DOHH2 (cell line): ENCODE measurements at regions not wholly inside any gene's neighbourhood (a gene's known extent, or its start where the extent isn't known, plus 50 kb on each side); places are given as distances from the start of the nearest gene placed in this dataset.
"Not testable (repeated sequence)": the region's sequence is repeated elsewhere in the genome, so short reads cannot be mapped to it uniquely, and the experiment has no call there.

ENCODE experiments used
- H3F3A ChIP-seq: fragments of 200-600 bp; sonication (generic), shearing (Covaris generic); 2 replicates; pipeline ENCODE4 v1.6.0; 2016; ENCODE audit warnings: antibody characterized with exemption, mild to moderate bottlenecking; ENCODE audit not compliant: control insufficient read depth, insufficient read depth
- H3K27ac ChIP-seq: fragments of 200-600 bp; sonication (generic); 2 replicates; pipeline ENCODE4 v1.5.1; 2014; ENCODE audit warnings: low read depth, mild to moderate bottlenecking, low read length, moderate library complexity
- H3K27me3 ChIP-seq: fragments of 200-600 bp; sonication (generic); 2 replicates; pipeline ENCODE4 v1.6.1; 2014; ENCODE audit warnings: mild to moderate bottlenecking, low read length, mixed read lengths; ENCODE audit not compliant: control insufficient read depth
- H3K36me3 ChIP-seq: fragments of 200-600 bp; sonication (generic); 2 replicates; pipeline ENCODE4 v1.6.1; 2014; ENCODE audit warnings: mild to moderate bottlenecking, low read length, moderate library complexity, mixed read lengths; ENCODE audit not compliant: control insufficient read depth
- H3K4me1 ChIP-seq: fragments of 200-600 bp; sonication (generic); 2 replicates; pipeline ENCODE4 v1.6.1; 2014; ENCODE audit warnings: mild to moderate bottlenecking, low read length, mixed read lengths; ENCODE audit not compliant: control insufficient read depth
- H3K4me2 ChIP-seq: fragments of 200-600 bp; sonication (generic); 2 replicates; pipeline ENCODE4 v1.6.0; 2014; ENCODE audit warnings: mild to moderate bottlenecking, low read length, moderate library complexity
- H3K4me3 ChIP-seq: fragments of 200-600 bp; sonication (generic); 2 replicates; pipeline ENCODE4 v1.5.1; 2014; ENCODE audit warnings: mild to moderate bottlenecking, low read length, mixed read lengths
- H3K79me2 ChIP-seq: fragments of 200-600 bp; sonication (generic); 2 replicates; pipeline ENCODE4 v1.6.1; 2014; ENCODE audit warnings: mild to moderate bottlenecking, low read length, mixed read lengths; ENCODE audit not compliant: control insufficient read depth
- H3K9me2 ChIP-seq: fragments of 200-600 bp; sonication (generic); replicated peaks from 2 replicates; pipeline ENCODE4 v1.6.1; 2014; ENCODE audit warnings: mild to moderate bottlenecking, low read length, mixed read lengths; ENCODE audit not compliant: control insufficient read depth
- H3K9me3 ChIP-seq: fragments of 200-600 bp; sonication (generic); 2 replicates; pipeline ENCODE4 v1.6.1; 2014; ENCODE audit warnings: antibody characterized with exemption, low read length, mixed read lengths; ENCODE audit not compliant: control insufficient read depth, insufficient read depth
- H4K20me1 ChIP-seq: fragments of 200-600 bp; sonication (generic); 2 replicates; pipeline ENCODE4 v1.6.0; 2014; ENCODE audit warnings: low read depth, mild to moderate bottlenecking, antibody characterized with exemption, low read length, moderate library complexity; ENCODE audit not compliant: control insufficient read depth, insufficient read depth
- EZH2phosphoT487 ChIP-seq: fragments of 200-600 bp; sonication (generic); IDR thresholded peaks from 2 replicates; pipeline ENCODE4 v1.6.1; 2017; ENCODE audit warnings: borderline replicate concordance, mild to moderate bottlenecking, antibody characterized with exemption, low read length, moderate library complexity, mixed read lengths
- TF ChIP-seq, protein P1 (sequence below): fragments of 200-600 bp; sonication (generic); IDR thresholded peaks from one replicate; pipeline ENCODE4 v1.5.1; 2014; ENCODE audit warnings: antibody characterized with exemption, mild to moderate bottlenecking, low read depth, low read length; ENCODE audit not compliant: poor library complexity, severe bottlenecking

DNA sequence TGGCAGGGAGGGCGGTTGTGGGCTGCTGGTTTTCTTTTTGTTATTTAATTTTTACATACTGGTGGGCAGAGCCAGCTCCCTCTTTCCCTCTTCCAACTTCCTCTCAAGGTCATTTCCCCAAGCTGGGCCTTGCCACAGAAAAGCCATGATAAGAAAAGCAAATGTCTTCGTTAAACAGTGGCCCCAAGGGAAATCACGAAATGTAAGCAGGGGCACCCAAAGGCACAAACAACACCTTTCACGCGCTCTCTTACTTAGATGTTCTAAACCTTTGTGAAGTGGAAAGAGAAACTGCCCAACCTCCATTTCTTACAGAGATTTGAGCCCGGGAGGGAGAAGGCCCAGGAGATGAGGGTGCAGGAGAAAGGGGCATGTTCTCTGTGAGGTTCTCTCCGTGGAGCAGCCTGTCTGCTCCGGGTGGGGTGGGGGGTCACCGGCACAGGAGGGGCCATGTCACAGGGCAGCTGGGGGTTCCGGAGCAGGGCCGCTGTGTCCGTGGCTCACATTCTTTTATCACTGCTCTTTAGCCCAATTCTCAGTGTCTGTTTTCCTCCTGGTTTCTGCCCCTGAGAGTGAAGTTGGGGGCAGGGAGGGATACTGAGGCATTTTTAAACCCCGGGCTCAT is 190.7 kb upstream of the GATA6 start:
- Histone ChIP-seq H3F3A (no peaks in the 10 kb centered on the region), H3K9me2 (no peaks in the 10 kb centered on the region), H3K4me1 (no peaks in the 10 kb centered on the region), H3K4me3 (no peak overlapping the region), H3K27ac (no peak overlapping the region), H3K4me2 (no peak overlapping the region), H3K27me3 (no peaks in the 10 kb centered on the region), H3K79me2 (no peaks in the 10 kb centered on the region), H3K9me3 (no peaks in the 10 kb centered on the region), H4K20me1 (no peaks in the 10 kb centered on the region), H3K36me3 (no peaks in the 10 kb centered on the region)
- TF ChIP-seq, protein P1, sequence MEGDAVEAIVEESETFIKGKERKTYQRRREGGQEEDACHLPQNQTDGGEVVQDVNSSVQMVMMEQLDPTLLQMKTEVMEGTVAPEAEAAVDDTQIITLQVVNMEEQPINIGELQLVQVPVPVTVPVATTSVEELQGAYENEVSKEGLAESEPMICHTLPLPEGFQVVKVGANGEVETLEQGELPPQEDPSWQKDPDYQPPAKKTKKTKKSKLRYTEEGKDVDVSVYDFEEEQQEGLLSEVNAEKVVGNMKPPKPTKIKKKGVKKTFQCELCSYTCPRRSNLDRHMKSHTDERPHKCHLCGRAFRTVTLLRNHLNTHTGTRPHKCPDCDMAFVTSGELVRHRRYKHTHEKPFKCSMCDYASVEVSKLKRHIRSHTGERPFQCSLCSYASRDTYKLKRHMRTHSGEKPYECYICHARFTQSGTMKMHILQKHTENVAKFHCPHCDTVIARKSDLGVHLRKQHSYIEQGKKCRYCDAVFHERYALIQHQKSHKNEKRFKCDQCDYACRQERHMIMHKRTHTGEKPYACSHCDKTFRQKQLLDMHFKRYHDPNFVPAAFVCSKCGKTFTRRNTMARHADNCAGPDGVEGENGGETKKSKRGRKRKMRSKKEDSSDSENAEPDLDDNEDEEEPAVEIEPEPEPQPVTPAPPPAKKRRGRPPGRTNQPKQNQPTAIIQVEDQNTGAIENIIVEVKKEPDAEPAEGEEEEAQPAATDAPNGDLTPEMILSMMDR, result no peak
- no peak for TF ChIP-seq EZH2phosphoT487

DNA sequence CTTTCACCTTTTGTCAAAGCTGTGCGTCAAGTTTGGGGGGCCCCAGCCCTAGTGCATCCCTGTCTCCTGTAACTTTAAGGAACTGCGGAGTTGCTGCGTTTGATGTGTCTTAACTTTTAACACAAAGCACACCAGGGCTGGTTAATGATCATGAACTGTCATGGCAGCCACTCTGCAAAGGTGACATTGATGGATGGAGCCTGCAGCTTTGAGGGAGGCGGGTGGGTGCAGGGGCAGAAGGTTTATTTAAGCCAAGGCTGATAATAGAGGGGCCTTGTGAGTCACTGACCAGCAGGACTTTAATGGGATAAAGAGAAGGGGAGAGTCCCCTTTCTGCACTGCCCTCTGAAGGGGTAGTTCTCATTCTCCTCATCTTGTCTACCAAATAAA is 190.2 kb upstream of the GATA6 start:
- no peaks in the 10 kb centered on the region for H3K36me3 ChIP-seq
- no peak overlapping the region for H3K4me3 ChIP-seq
- no peaks in the 10 kb centered on the region for H3K4me1 ChIP-seq
- no peaks in the 10 kb centered on the region for H3F3A ChIP-seq
- no peaks in the 10 kb centered on the region for H4K20me1 ChIP-seq
- TF ChIP-seq EZH2phosphoT487, result no peak
- TF ChIP-seq, protein P1, result no peak
- H3K9me2 ChIP-seq, result no peaks in the 10 kb centered on the region
- H3K79me2 ChIP-seq, result no peaks in the 10 kb centered on the region
- no peak overlapping the region for H3K27ac ChIP-seq
- no peaks in the 10 kb centered on the region for H3K9me3 ChIP-seq
- H3K4me2 ChIP-seq, result no peak overlapping the region
- no peaks in the 10 kb centered on the region for H3K27me3 ChIP-seq

DNA sequence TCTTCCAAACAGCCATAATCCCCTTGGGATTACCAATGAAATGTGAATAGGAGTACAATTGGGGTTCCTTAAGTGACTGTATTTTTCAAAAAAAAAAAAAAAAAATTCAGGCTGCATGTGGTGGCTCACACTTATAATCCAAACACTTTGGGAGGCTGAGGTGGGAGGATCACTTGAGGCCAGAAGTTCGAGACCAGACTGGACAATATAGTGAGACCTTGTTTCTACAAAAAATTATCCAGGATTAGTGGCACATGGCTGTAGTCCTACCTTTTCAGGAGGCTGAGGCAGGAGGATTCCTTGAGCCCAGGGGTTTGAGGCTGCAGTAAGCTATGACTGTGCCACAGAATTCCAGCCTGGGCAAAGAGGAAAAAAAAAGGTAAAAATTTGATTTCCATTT is 189.6 kb upstream of the GATA6 start:
- no peaks in the 10 kb centered on the region for H3K79me2 ChIP-seq
- TF ChIP-seq, protein P1, result no peak
- no peak for TF ChIP-seq EZH2phosphoT487
- H4K20me1 ChIP-seq, result no peaks in the 10 kb centered on the region
- H3K4me3 ChIP-seq, result no peak overlapping the region
- H3K27ac ChIP-seq, result no peak overlapping the region
- H3K27me3 ChIP-seq, result no peaks in the 10 kb centered on the region
- no peaks in the 10 kb centered on the region for H3F3A ChIP-seq
- no peak overlapping the region for H3K4me2 ChIP-seq
- no peaks in the 10 kb centered on the region for H3K9me2 ChIP-seq
- H3K4me1 ChIP-seq, result no peaks in the 10 kb centered on the region
- no peaks in the 10 kb centered on the region for H3K9me3 ChIP-seq
- no peaks in the 10 kb centered on the region for H3K36me3 ChIP-seq

DNA sequence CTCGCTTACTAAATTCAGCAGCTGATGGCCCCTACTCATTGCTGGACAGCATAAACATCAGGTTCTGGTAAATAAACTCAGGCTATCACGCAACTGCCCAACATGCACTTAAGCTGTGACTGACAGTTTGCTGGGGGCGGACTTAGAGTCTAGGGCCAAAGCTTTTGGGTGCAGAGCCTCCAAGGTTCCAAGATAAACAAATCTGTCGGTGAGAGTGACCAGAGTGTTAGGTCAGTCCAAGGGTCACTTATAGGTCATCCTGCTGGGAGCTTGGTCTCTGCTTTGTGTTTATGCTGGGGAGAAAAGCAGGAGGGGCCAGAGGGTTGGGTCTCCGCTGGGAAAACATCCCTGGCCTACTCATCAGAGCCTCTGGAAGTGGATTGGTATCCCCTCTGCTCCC is 188.6 kb upstream of the GATA6 start:
- Histone ChIP-seq H3K4me1 (no peaks in the 10 kb centered on the region), H3F3A (no peaks in the 10 kb centered on the region), H3K4me3 (no peak overlapping the region), H3K4me2 (no peak overlapping the region), H3K79me2 (no peaks in the 10 kb centered on the region), H3K9me2 (no peaks in the 10 kb centered on the region), H3K27ac (no peak overlapping the region), H4K20me1 (no peaks in the 10 kb centered on the region), H3K27me3 (no peaks in the 10 kb centered on the region), H3K9me3 (no peaks in the 10 kb centered on the region), H3K36me3 (no peaks in the 10 kb centered on the region)
- TF ChIP-seq, protein P1, result no peak
- TF ChIP-seq EZH2phosphoT487, result no peak

DNA sequence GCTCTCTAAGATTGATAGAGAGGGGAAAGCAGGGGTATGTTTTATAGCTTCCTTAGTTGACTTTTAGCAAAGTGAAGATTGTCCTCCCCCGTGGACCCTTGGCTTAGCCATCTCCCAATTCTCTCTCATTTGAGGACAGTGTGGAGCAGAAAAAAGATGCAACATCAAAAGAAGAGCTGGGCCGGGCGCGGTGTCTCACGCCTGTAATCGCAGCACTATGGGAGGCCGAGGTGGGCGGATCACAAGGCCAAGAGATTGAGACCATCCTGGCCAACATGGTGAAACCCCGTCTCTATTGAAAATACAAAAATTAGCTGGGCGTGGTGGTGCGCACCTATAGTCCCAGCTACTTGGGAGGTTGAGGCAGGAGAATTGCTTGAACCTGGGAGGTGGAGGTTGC is 187.9 kb upstream of the GATA6 start:
- H4K20me1 ChIP-seq, H3K4me3 ChIP-seq, H3K9me3 ChIP-seq, H3K4me2 ChIP-seq, H3K27ac ChIP-seq, H3K9me2 ChIP-seq, H3K27me3 ChIP-seq, H3F3A ChIP-seq, H3K79me2 ChIP-seq, H3K4me1 ChIP-seq, H3K36me3 ChIP-seq: not testable (repeated sequence)
